ENCODE measurements at regions not wholly inside any gene's neighbourhood (a gene's known extent, or its start where the extent isn't known, plus 50 kb on each side); places are given as distances from the start of the nearest gene placed in this dataset.
"Not testable (repeated sequence)": the region's sequence is repeated elsewhere in the genome, so short reads cannot be mapped to it uniquely, and the experiment has no call there.

DNA sequence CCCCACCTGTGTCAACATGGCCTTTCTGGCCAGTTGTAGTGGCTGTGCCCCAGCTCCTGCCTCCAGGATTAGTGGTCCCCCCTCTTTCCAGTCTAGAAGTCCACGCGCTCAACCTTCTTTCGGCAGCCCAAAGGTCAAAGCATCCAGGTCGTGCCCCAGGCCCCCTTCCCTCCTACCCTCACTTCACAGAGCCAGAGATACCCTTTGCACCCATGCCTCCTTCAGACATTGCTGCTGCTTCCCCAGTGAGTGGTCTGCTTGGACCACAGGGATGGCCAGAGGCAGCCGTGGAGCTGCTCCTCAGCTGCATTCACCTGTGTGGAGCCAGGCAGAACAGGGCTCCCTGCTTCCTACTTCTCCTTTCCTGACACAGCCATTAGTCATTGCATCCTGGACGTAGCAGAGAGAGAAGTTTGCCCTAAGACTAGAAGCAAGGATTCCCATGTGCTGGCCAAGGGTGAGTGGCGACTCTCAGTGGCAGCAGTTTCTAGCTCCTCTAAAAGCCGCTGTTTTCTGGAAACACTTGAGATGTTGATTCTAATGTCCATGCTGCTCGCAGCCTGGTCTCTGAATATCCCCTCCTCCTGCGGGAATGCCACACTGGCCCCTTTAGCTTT, 243.1 kb upstream of the SHH start:
- DNase-seq = no peak

- DNase-seq = no peak
Observed at GRCh38 chr7:156051884-156052283, 239.6 kb upstream of the SHH start.

GRCh38 chr7:156050636-156051569, 238.6 kb upstream of the SHH start:
- DNase-seq = no peak

DNA sequence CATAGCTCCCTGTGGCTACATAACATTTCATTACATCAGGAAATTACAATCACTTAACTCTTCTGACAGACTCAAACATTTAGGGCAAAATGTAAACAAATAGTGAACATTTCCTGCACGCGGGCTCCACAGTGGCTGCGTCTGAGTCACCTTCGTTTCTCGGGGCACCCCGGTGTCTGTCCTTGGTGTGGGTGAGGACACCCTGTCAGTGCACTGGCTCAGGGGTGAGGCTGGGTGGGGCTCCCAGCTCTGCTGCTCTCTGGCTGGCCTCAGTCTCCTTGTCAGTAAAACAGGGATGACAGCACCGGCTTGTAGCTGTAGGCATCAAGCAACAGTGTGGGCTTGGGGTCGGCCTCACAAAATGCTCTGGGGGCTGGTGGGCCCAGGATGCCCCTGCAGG, 237.1 kb upstream of the SHH start:
- DNase-seq = no peak

- DNase-seq = no peak
Observed at GRCh38 chr7:156046031-156046560, 233.8 kb upstream of the SHH start.

DNA sequence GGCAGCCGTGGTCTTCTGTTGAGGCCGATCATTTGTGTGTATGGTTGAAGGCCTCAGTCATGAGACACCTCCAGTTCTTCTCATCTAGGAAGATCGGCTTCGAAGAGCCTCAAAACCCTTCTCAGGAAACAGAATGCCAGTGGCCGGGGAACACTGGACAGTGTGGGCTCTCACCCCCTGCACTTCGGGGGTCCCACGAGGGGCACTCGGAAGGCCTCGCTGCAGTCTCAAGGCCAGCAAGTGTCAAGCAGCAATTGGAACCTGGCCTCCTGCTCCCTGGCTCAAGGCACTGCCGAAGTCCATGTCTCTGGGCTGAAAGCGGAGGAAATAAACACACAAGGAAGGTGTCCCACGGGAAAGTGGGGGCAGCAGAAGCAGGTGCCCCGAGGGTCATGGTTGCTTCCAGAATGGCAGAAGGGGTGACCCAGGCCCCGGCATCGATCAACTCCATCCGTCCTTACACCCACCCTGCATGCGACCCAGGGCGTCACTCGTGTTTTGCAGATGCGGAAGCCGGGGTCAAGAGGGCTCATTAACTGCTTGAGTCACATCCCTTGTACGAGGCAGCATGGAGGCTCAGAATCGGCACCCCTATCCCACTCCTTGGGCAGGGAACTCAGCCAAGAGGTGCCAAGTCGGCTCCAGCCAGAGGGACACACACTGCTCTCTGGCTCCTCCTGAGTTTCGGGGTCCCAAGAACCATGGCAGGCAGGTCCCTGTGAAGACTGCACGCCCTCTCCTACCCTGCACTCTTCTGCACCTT, 231.3 kb upstream of the SHH start:
- DNase-seq = no peak

DNA sequence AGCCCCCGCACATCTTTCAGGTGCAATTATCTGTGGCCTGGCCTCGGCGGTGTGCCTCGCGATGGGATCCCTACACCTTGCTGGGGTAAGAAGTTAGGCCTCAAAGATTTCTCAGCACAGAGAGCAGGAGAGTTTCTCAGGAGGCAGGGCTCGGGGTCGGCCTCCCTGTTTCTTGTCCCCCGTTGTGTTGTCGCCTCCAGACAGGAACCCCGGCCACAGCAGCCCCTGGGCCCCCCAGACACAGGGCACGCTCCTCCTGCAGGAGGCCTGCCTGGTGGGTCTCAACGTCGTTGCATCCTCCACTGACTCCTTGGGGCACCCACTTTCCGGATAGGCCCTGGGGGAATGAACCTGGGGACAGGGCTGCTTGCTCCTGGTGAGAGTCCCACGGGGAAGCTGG, 229.1 kb upstream of the SHH start:
- no peak for DNase-seq

GRCh38 chr7:156039971-156040677, 227.9 kb upstream of the SHH start:
- no peak for DNase-seq

- no peak for DNase-seq
Observed at GRCh38 chr7:156039194-156039593, 226.9 kb upstream of the SHH start.

- DNase-seq = no peak
Observed at GRCh38 chr7:156038345-156038744, 226.1 kb upstream of the SHH start.

GRCh38 chr7:156036153-156036552, 223.9 kb upstream of the SHH start:
- no peak for DNase-seq

DNA sequence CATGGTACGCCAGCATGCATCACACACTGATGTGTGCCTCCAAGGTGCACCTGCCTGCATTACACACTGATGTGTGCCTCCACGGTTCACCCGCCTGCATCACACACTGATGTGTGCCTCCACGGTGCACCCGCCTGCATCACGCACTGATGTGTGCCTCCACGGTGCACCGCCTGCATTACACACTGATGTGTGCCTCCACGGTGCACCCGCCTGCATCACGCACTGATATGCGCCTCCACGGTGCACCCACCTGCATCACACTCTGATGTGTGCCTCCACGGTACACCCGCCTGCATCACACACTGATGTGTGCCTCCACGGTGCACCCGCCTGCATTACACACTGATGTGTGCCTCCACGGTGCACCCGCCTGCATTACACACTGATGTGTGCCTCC, 223.1 kb upstream of the SHH start:
- DNase-seq = not testable (repeated sequence)

DNA sequence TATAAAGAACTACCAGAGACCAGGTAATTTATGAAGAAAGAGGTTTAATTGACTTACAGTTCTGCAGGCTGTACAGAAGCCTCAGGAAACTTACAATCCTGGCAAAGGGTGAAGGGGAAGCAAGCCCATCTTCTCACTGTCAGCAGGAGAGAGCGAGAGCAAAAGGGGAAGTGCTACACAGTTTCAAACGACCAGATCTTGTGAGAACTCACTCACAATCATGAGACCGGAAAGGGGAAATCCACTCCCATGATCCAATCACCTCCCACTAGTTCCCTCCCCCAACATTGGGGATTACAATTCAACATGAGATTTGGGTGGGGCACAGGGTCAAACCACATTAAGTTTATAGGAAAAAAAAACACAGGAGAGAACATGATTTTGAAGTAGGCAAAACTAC, 222.1 kb upstream of the SHH start:
- no peak for DNase-seq

GRCh38 chr7:156032973-156033372, 220.7 kb upstream of the SHH start:
- no peak for DNase-seq

DNA sequence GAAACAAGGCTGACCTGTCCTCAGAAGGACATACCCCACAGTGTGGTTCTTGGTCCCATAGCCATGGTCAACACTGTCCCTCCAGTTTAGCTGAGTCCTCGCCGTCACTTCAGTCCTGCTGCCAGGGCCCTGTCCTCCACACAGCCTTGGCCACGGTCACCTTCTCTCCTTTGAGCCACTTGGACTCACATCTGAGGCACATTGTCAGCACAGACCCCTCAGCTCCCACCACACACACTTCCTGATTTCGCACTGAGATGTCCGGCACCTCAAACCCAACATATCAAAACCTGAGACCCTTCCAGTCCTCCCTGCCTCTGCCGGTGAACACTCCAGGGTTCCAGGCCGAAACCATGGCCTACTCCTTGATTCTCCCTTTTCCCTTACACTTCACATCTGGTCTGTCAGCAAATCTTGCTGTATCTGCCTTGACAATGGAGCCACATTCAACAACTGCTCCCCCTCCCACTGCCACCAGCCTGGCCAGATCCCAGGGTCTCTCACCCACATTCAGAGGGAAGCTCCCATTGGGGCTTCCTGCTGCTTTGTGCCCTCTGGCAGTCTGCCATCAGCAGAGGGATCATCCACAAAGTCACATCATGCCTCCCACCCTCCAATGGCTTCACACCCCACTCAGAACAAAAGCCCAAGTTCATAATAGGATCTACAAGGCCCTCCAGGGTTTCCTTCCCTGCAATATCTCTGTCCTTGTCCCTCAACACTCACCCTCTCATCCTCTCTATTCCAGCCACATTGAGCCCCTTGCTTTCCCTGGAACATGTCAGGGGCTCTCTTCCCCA, 219.6 kb upstream of the SHH start:
- no peak for DNase-seq

DNA sequence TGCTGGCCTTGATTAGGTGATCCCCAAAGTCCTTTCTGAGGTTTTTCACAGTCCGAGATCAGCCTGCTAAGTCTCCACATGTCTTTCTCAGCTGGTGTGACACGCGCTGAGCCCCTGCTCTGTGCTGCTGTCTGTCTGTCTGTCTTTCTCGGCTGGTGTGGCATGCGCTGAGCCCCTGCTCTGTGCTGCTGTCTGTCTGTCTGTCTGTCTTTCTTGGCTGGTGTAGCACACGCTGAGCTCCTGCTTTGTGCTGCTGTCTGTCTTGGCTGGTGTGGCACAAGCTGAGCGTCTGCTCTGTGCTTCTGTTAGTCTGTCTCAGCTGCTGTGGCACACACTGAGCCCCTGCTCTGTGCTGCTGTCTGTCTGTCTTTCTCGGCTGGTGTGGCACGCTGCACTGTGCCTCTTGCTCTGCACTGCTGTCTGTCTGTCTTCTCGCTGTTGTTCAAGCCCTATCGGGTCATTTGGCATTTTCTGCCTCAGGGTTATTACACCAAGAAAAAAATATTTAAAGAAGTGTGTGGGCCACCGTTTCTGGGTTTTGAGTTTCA, 217.3 kb upstream of the SHH start:
- no peak for DNase-seq

GRCh38 chr7:156028521-156028920, 216.3 kb upstream of the SHH start:
- no peak for DNase-seq

- no peak for DNase-seq
Observed at GRCh38 chr7:156027821-156028220, 215.6 kb upstream of the SHH start.

GRCh38 chr7:156026603-156027002, 214.3 kb upstream of the SHH start:
- DNase-seq = no peak

- DNase-seq = no peak
Observed at GRCh38 chr7:156026076-156026600, 213.9 kb upstream of the SHH start.

DNA sequence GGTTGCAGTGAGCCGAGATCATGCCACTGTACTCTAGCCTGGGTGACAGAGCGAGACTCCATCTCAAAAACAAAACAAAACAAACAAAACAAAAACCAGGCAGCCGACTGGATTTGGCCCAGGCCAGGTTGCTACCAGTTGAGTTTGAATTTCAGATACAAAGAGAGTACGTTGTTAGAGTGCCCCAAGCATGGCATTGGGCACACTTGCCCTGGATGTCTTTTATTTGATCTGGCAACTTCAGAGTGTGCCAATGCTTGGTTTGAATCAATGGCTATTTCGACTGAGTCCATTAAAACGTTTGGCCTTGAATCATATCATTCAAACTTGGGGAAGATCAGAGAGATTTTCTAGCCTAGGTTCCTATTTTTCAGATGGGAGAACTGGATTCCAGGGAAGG, 213.4 kb upstream of the SHH start:
- DNase-seq = no peak

All from right forelimb (tissue), 1 donor.